GM18909 (cell line): ENCODE measurements at regions not wholly inside any gene's neighbourhood (a gene's known extent, or its start where the extent isn't known, plus 50 kb on each side); places are given as distances from the start of the nearest gene placed in this dataset.

Source experiments
- ATAC-seq: cut with Tn5 transposase; IDR thresholded peaks from one replicate; pipeline ENCODE4 v1.9.1; 2021; ENCODE audit warnings: mild to moderate bottlenecking; ENCODE audit not compliant: unreplicated experiment, poor library complexity

GRCh38 chr18:38307914-38308313 is 742.3 kb upstream of the CELF4 start:
- no peak for ATAC-seq

- no peak for ATAC-seq
These were observed 740.4 kb upstream of the CELF4 start for GRCh38 chr18:38305961-38306360.

GRCh38 chr18:38301621-38302020 is 736.0 kb upstream of the CELF4 start:
- ATAC-seq = no peak

- ATAC-seq = no peak
These were observed 732.3 kb upstream of the CELF4 start for GRCh38 chr18:38297910-38298309.

GRCh38 chr18:38290229-38290628 is 724.6 kb upstream of the CELF4 start:
- no peak for ATAC-seq

- ATAC-seq = no peak
These were observed 719.4 kb upstream of the CELF4 start for GRCh38 chr18:38284972-38285371.

GRCh38 chr18:38263066-38263465 is 697.5 kb upstream of the CELF4 start:
- no peak for ATAC-seq

- no peak for ATAC-seq
These were observed 697.1 kb upstream of the CELF4 start for GRCh38 chr18:38262661-38263060.

GRCh38 chr18:38257661-38258060 is 692.1 kb upstream of the CELF4 start:
- no peak for ATAC-seq

GRCh38 chr18:38256366-38256765 is 690.8 kb upstream of the CELF4 start:
- ATAC-seq = no peak

GRCh38 chr18:38250971-38251370 is 685.4 kb upstream of the CELF4 start:
- no peak for ATAC-seq

- ATAC-seq = no peak
These were observed 678.9 kb upstream of the CELF4 start for GRCh38 chr18:38244480-38244879.

- ATAC-seq = no peak
These were observed 677.7 kb upstream of the CELF4 start for GRCh38 chr18:38243291-38243690.

GRCh38 chr18:38241736-38242135 is 676.1 kb upstream of the CELF4 start:
- no peak for ATAC-seq

- no peak for ATAC-seq
These were observed 675.6 kb upstream of the CELF4 start for GRCh38 chr18:38241216-38241615.

- no peak for ATAC-seq
These were observed 674.0 kb upstream of the CELF4 start for GRCh38 chr18:38239606-38240005.

- ATAC-seq = no peak
These were observed 672.2 kb upstream of the CELF4 start for GRCh38 chr18:38237796-38238195.

GRCh38 chr18:38221476-38222100 is 656.0 kb upstream of the CELF4 start:
- no peak for ATAC-seq

GRCh38 chr18:38198956-38199355 is 633.4 kb upstream of the CELF4 start:
- no peak for ATAC-seq

GRCh38 chr18:38198526-38198925 is 632.9 kb upstream of the CELF4 start:
- no peak for ATAC-seq

- ATAC-seq = no peak
These were observed 620.9 kb upstream of the CELF4 start for GRCh38 chr18:38186491-38186890.

GRCh38 chr18:38174594-38174993 is 609.0 kb upstream of the CELF4 start:
- no peak for ATAC-seq

- no peak for ATAC-seq
These were observed 608.6 kb upstream of the CELF4 start for GRCh38 chr18:38174173-38174572.
